Esophagus squamous epithelium (tissue), 4 donors: ENCODE measurements at regions not wholly inside any gene's neighbourhood (a gene's known extent, or its start where the extent isn't known, plus 50 kb on each side); places are given as distances from the start of the nearest gene placed in this dataset.

Source experiments
- POLR2A ChIP-seq, 4 donors: fragments of 450-650 bp; IDR thresholded peaks; one replicate each; pipeline ENCODE4 v1.6.1; 2017; ENCODE audit warnings: antibody characterized with exemption in 4 of 4, mild to moderate bottlenecking in 4 of 4, moderate library complexity in 3 of 4
- TF ChIP-seq, protein P1 (sequence below), 6 experiments: fragments of 450-650 bp in 4 of 6; fragments of 200-600 bp in 2 of 6; sonication (generic) in 2 of 6; IDR thresholded peaks; one replicate each; pipeline ENCODE4 v1.5.1; 2016 to 2019; ENCODE audit warnings: antibody characterized with exemption in 6 of 6, mild to moderate bottlenecking in 4 of 6, moderate library complexity in 4 of 6

DNA sequence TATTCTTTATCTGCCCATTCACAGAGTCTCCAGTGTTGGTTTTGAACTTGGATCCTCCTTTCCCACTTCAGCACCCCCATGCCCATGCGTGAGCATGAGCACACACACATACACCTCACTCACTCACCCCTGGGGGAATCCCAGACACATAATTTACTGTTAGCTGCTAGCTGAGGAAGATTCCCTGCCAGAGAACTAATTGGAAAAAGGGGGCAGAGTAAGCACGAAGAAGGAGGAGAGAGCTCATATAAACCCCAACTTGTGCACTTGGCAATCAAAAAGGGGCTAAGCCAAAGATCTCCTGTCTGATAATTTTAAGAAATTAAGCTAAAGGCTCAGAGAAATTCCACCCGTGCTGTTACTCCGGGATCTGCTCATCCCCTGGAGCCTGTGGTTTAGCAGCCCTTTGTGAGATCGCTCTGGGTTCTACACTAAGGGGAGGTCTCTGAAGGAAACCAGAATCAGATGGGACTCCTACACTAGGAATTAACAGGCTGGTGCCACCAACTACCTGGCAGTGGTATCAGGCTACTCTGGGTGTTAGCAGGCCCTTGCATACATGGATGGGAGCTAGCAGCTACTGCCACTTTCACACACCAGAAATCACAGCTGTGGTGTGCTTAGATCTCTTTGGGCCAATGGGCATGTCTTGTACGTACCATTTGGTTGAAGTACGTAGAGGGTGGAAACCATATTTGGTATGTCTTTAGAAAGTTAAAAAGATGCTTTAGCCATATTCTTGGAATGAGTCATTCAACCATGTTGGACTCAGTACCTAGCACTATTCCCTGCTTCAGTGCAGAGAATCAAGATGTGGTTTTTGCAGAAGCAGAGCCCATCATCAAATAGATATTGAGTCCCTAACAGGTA, 95.6 kb upstream of the SLC14A2 start:
- TF ChIP-seq, protein P1, sequence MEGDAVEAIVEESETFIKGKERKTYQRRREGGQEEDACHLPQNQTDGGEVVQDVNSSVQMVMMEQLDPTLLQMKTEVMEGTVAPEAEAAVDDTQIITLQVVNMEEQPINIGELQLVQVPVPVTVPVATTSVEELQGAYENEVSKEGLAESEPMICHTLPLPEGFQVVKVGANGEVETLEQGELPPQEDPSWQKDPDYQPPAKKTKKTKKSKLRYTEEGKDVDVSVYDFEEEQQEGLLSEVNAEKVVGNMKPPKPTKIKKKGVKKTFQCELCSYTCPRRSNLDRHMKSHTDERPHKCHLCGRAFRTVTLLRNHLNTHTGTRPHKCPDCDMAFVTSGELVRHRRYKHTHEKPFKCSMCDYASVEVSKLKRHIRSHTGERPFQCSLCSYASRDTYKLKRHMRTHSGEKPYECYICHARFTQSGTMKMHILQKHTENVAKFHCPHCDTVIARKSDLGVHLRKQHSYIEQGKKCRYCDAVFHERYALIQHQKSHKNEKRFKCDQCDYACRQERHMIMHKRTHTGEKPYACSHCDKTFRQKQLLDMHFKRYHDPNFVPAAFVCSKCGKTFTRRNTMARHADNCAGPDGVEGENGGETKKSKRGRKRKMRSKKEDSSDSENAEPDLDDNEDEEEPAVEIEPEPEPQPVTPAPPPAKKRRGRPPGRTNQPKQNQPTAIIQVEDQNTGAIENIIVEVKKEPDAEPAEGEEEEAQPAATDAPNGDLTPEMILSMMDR (IDR thresholded peaks at IDR 0.05): no peak
- TF ChIP-seq POLR2A (IDR thresholded peaks at IDR 0.05): no peak
